HG03066 (cell line): ENCODE measurements at regions not wholly inside any gene's neighbourhood (a gene's known extent, or its start where the extent isn't known, plus 50 kb on each side); places are given as distances from the start of the nearest gene placed in this dataset.
"Not testable (repeated sequence)": the region's sequence is repeated elsewhere in the genome, so short reads cannot be mapped to it uniquely, and the experiment has no call there.

Experiments
- ATAC-seq: cut with Tn5 transposase; IDR thresholded peaks from one replicate; pipeline ENCODE4 v1.9.1; 2021; ENCODE audit warnings: low read depth; ENCODE audit not compliant: unreplicated experiment

DNA sequence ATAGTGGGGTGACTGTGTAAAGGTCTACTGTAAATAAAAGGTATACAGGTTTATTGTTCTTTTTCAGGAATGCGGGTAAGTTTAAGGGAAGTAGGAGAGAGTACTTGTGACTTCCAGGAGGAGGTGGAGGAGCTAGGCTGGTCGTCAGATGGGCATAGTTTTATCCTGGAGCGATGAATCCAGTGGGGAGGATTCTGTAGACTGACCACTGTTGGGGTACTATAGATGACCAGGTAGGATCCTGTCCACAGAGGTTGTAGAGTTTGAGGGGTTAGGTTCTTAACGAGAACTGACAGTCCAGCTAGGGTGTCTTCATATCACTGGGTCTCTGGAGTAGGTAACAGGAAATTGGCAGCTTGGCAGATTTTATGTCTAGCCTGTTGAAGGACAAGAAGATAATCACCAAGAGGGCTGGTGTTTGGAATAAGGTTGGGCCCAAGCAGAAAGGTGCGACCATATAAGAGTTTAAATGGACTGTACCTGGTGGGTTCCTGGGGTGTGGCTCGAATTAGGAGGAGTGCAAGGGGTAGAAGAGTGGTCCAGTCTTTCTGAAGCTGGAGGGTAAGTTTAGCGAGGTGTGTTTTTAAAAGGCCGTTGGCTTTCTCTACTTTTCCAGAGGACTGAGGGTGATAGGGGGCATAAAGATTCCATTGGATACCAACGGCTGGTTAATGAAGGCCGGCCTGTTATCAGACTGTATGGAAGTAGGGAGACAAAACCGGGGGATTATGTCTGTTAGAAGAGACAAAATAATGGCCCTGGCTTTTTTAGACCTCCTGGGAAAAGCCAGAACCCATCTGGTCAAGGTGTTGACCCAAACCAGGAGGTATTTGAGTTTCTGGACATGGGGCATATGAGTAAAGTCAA is 751.3 kb upstream of the ADGRB3 start:
- no peak for ATAC-seq

DNA sequence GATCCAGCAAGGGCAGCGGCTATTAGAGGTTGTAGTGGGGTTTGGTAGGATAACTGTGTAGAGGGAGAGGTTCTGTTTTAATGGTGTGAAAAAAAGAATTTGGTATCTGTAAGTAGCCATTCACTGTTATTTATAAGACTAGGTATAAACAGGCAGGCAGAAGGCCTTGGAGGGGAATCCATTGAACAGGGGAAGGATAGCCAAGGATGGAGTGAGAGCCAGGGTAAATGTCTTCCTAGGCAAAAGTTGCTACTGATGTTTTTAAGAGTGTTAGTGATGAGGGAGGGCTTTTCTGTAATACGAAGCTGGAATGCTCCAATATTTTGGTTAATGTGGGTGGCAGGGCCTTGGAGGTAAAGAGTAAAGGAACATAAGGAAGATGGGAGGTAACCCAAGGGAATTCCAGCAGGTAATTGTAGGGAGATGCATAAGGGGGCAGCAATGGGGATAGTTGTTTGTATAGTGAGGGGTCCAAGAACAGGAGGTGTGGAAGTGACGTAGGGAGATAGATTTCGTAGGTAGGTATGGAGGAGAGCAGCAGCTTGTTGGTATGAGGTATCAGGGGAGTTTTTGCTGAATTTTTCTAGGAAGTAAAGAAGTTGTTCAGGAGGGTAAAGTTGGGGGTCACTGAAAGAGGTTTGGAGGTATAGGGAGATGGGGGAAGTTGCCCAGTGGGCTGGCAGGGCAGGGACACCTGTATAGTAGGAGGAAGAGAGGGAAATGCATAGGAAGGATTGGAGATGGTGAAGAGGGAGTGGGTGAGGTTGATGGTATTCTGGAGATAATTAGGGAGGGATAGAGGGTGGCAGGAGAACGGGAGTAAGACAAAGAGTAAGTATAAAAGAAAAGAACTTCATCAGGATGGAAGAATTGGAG is 752.4 kb upstream of the ADGRB3 start:
- ATAC-seq, result no peak

DNA sequence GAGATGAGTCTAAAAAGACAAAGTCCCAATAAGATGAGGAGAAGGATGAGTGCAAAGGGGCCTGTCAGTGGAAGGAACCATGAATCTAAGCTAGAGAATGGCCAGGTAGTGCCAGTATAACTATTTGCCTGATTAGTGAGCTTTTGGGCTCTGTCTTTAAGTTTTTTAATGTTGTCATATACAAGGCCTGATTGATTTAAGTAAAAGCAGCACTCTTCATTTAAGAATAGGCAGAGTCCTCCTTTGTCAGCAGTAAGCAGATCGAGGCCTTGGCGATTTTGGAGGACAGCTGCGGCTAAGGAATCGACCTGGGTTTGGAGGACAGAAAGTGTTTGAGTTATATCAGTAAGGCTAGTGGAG is 753.4 kb upstream of the ADGRB3 start:
- no peak for ATAC-seq

DNA sequence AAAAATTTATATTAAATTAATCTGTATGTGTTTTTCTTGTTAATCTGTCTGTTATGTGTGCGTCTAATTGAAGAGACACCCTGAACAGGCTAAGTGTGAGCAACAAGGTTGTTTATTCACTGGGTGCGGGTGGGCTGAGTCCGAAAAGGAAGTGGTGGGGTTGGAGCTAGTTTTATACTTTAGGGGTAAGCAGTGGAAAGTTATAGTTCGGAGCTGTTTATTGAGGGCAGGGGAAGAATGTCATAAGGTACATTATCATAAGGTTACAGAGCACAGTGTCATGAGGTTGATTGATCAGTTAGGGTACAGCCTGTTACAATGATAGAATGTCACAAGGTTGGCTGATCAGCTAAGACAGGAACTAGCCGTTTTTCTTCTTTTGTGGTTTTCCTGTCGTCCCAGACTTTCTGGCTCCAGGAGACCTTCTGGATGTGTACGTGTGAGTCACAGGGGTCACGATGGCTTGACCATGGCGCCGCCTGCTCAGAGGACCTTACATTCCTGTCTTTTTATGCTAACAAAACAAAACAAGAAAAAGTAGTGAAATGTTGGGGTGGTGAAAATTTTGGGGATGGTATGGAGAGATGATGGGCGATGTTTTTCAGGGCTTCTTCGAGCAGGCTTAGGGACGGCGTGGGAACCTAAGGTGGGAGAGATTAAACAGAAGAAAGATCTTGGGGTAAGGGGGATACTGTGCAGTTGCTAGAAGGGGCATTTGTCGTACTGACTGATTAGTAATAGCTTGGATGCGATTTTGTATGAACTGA is 754.0 kb upstream of the ADGRB3 start:
- ATAC-seq, result no peak

DNA sequence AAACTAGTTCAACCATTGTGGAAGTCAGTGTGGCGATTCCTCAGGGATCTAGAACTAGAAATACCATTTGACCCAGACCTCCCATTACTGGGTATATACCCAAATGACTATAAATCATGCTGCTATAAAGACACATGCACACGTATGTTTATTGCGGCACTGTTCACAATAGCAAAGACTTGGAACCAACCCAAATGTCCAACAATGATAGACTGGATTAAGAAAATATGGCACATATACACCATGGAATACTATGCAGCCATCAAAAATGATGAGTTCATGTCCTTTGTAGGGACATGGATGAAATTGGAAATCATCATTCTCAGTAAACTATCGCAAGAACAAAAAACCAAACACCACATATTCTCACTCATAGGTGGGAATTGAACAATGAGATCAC is 754.7 kb upstream of the ADGRB3 start:
- ATAC-seq, result not testable (repeated sequence)

DNA sequence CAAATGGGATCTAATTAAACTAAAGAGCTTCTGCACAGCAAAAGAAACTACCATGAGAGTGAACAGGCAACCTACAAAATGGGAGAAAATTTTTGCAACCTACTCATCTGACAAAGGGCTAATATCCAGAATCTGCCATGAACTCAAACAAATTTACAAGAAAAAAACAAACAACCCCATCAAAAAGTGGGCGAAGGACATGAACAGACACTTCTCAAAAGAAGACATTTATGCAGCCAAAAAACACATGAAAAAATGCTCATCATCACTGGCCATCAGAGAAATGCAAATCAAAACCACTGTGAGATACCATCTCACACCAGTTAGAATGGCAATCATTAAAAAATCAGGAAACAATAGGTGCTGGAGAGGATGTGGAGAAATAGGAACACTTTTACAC is 755.2 kb upstream of the ADGRB3 start:
- not testable (repeated sequence) for ATAC-seq

- ATAC-seq, result not testable (repeated sequence)
These were observed 755.8 kb upstream of the ADGRB3 start for GRCh38 chr6:67879105-67879904.

- ATAC-seq, result not testable (repeated sequence)
These were observed 756.9 kb upstream of the ADGRB3 start for GRCh38 chr6:67878216-67878615.

GRCh38 chr6:67877288-67877687 is 757.8 kb upstream of the ADGRB3 start:
- no peak for ATAC-seq

- ATAC-seq, result no peak
These were observed 759.2 kb upstream of the ADGRB3 start for GRCh38 chr6:67875877-67876383.

DNA sequence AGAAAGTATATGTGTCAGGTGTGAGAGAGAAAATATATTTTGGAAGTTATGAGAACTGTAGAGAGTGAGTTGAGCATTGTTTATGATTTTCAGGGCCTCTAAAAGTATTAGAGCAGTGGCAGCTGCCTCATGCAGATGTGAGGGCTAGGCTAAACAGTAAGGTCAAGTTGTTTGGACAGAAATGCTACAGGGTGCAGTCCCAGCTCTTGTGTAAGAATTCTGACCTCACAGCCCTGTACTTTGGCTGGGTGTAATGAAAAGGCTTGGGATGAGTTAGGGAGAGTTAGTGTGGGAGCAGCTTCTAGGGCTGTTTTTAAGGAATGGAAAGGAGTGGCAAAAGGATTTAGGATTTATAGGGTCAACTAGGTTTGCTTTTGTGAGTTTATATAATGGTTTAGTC is 764.8 kb upstream of the ADGRB3 start:
- no peak for ATAC-seq

- ATAC-seq, result no peak
These were observed 771.7 kb upstream of the ADGRB3 start for GRCh38 chr6:67863346-67863745.

GRCh38 chr6:67854098-67854497 is 781.0 kb upstream of the ADGRB3 start:
- no peak for ATAC-seq

DNA sequence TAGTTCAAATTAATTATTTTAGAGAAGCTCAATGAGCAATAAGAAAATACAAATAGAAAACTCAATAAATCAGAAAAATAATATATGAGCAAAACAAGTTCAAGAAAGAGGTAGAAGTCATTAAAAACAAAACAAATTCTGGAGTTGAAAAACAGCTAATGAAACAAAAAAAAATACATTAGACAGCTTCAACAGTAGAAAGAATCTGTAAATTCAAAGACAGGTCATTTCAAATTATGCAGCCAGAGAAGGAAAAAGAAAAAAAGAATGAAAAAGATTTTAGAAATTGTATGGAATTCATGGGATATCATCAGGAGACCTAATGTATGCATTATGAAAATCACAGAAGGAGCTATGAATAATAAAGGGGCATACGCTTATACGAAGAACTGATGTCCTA is 795.3 kb upstream of the ADGRB3 start:
- ATAC-seq, result no peak

GRCh38 chr6:67825201-67825895 is 809.7 kb upstream of the ADGRB3 start:
- ATAC-seq, result no peak

DNA sequence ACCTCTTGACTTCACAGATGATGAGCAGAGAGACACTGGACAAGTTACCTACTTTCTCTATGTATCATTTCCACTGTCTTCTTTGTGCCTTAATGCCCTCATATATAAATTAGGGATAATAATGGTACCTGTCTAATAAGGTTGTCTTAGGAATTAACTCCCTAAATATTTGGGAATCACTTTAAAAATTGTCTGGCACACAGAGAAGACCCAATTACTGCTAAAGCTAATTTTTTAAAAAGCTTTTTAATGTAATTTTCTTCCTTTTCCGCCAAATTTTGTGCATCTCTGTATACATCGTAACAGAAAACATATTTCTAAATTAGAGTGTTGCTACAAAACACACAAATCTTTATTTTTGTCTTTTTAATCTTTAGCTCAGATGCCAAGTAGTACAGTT is 816.8 kb upstream of the ADGRB3 start:
- no peak for ATAC-seq

DNA sequence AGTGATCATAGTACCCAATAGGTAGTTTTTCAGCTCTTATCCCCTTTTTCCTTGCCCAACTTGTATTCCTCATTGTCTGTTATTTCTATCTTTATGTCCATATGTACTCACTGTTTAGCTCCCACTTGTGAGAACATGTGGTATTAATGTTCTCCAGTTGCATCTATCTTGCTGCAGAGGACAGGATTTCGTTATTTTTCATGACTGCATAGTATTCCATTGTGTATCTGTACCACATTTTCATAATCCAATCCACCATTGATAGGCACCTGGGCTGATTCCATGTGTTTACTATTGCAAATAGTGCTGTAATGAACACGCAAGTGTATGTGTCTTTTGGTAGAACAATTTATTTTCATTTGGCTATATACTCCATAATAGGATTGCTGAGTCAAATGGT is 819.5 kb upstream of the ADGRB3 start:
- no peak for ATAC-seq

DNA sequence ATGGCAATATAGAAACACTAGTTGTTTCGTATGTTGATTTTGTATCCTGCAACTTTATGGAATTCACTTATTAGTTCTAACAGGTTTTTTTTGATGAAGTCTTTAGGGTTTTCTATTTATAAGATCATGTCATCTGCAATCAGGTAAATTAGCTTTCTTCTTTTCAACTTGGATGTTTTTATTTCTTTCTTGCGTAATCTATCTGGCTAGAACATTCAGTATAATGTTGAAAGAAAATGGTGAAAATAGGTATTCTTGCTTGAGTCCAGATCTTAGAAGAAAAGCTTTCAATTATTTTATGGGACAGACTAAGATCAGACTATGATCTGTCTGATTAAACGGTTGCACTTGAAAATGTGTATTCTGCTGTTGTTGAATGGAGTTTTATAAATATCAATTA is 820.8 kb upstream of the ADGRB3 start:
- ATAC-seq, result no peak

DNA sequence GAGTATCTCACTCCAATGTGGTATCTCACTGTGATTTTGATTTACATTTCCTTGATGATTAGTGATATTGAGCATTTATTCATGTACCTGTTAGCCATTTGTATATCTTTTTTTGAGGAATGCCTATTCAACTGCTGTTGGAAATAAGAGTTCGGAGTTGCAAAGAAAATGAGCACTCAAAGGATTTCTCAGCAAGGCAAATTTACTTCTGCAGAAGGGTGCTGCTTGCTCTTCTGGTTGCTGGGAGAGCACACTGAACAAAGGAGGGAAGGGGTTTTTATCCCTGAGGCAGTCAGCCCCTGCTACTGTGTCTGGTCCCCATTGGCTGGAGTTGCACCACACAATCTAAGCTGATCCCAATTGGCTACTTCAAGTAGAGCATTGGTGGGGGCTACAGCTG is 822.4 kb upstream of the ADGRB3 start:
- ATAC-seq, result no peak
